ENCODE measurements at regions not wholly inside any gene's neighbourhood (a gene's known extent, or its start where the extent isn't known, plus 50 kb on each side); places are given as distances from the start of the nearest gene placed in this dataset.

DNA sequence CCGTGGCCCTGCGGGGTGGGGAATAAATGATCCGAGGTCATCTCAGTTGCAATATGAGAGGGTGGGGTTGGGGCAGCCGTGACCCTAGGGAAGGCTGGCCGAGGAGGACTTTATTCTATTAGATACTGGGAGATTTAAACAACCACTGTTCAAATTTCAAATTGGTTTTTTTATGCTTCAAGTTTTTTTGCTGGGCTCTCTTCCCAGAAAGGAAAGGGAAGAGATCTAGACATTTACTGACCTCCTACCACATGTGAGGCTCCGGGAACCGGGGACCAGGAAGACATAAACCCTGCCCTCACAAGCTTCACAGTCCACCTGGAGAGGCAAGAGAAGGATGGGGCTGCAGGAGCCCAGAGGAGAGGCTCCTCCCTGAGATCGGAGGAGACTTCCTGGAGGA lies 207.3 kb downstream of the FOXD2 start:
- Histone ChIP-seq H3K4me2 (ENCODE audit: control insufficient read depth, extremely low read depth, insufficient read depth, low read depth, low read length) (no peak overlapping the region), H3K27me3 (ENCODE audit: control insufficient read depth, extremely low read depth, insufficient read depth, low read length) (peaks cover 14% of the 10 kb centered on the region), H3K79me2 (ENCODE audit: control insufficient read depth, insufficient read depth, low read length) (no peaks in the 10 kb centered on the region), H3K9me1 (ENCODE audit: control insufficient read depth, extremely low read depth, insufficient read depth, low read length) (no peaks in the 10 kb centered on the region), H3K9me3 (ENCODE audit: control insufficient read depth, low read depth, low read length) (no peaks in the 10 kb centered on the region), H4K20me1 (ENCODE audit: control insufficient read depth, extremely low read depth, insufficient read depth, low read length) (no peaks in the 10 kb centered on the region), H3K36me3 (ENCODE audit: control insufficient read depth in 2 of 2, extremely low read depth in 1 of 2, insufficient read depth in 2 of 2, low read length in 2 of 2) (no peaks in the 10 kb centered on the region), H3K27ac (ENCODE audit: control insufficient read depth, insufficient read depth, low read length) (no peak overlapping the region), H3K9ac (ENCODE audit: control insufficient read depth, extremely low read depth, insufficient read depth, low read length) (no peak overlapping the region), H3K4me3 (ENCODE audit: control insufficient read depth in 2 of 3, extremely low read depth in 1 of 3, insufficient read depth in 2 of 3, low read depth in 1 of 3, low read length in 3 of 3) (no peak overlapping the region), H2AFZ (ENCODE audit: control insufficient read depth, low read length) (no peak overlapping the region), H3K4me1 (ENCODE audit: control insufficient read depth, extremely low read depth, insufficient read depth, low read length) (peaks cover 21% of the 10 kb centered on the region)
- no peak for DNase-seq (ENCODE audit: low read depth, low spot score)
- TF ChIP-seq EZH2 (IDR thresholded peaks at IDR 0.05; ENCODE audit: low read length): no peak
- TF ChIP-seq, protein P1, sequence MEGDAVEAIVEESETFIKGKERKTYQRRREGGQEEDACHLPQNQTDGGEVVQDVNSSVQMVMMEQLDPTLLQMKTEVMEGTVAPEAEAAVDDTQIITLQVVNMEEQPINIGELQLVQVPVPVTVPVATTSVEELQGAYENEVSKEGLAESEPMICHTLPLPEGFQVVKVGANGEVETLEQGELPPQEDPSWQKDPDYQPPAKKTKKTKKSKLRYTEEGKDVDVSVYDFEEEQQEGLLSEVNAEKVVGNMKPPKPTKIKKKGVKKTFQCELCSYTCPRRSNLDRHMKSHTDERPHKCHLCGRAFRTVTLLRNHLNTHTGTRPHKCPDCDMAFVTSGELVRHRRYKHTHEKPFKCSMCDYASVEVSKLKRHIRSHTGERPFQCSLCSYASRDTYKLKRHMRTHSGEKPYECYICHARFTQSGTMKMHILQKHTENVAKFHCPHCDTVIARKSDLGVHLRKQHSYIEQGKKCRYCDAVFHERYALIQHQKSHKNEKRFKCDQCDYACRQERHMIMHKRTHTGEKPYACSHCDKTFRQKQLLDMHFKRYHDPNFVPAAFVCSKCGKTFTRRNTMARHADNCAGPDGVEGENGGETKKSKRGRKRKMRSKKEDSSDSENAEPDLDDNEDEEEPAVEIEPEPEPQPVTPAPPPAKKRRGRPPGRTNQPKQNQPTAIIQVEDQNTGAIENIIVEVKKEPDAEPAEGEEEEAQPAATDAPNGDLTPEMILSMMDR (optimal IDR thresholded peaks at IDR 0.05 in 1 of 3, IDR thresholded peaks at IDR 0.05 in 1 of 3, conservative IDR thresholded peaks at IDR 0.05 in 1 of 3; ENCODE audit: extremely low read depth in 1 of 3, insufficient read depth in 2 of 3, low read length in 3 of 3): no peak
- dilution Hi-C loops (cut with MboI; ENCODE audit: extremely low pct_ligation_motif_present, low sequenced_read_pairs): no loop called here
- no peak for FAIRE-seq

DNA sequence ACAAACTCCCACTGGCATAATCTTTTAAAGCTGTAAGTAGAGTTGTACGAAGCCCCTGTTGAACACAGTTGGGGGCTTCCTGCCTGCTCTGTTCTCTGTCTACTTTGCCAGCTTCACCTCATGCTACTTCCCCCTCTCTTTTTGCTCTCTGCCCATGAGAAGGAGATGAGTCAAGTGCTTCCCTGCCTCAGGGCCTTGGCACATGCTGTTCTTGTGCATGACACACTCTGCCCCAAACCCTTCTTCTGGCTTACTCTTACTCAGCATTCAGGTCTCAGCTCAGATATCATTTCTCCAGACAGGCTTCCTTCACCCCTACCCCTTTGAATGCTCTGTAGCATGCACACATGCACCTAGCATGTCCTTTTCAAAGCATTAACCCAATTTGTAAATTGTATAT lies 208.8 kb downstream of the FOXD2 start:
- H3K9ac ChIP-seq (ENCODE audit: control insufficient read depth, extremely low read depth, insufficient read depth, low read length): no peak overlapping the region
- no peak for TF ChIP-seq EZH2 (IDR thresholded peaks at IDR 0.05; ENCODE audit: low read length)
- TF ChIP-seq, protein P1 (optimal IDR thresholded peaks at IDR 0.05 in 1 of 3, IDR thresholded peaks at IDR 0.05 in 1 of 3, conservative IDR thresholded peaks at IDR 0.05 in 1 of 3; ENCODE audit: extremely low read depth in 1 of 3, insufficient read depth in 2 of 3, low read length in 3 of 3): no peak
- no peaks in the 10 kb centered on the region for H3K9me3 ChIP-seq (ENCODE audit: control insufficient read depth, low read depth, low read length)
- no peak overlapping the region for H2AFZ ChIP-seq (ENCODE audit: control insufficient read depth, low read length)
- FAIRE-seq (peak; percentile 80), DNase-seq (ENCODE audit: low read depth, low spot score) (peak; percentile 52)
- dilution Hi-C loops (cut with MboI; ENCODE audit: extremely low pct_ligation_motif_present, low sequenced_read_pairs): no loop called here
- H3K27me3 ChIP-seq (ENCODE audit: control insufficient read depth, extremely low read depth, insufficient read depth, low read length): peaks cover 5% of the 10 kb centered on the region
- H4K20me1 ChIP-seq (ENCODE audit: control insufficient read depth, extremely low read depth, insufficient read depth, low read length): no peaks in the 10 kb centered on the region
- H3K4me3 ChIP-seq (ENCODE audit: control insufficient read depth in 2 of 3, extremely low read depth in 1 of 3, insufficient read depth in 2 of 3, low read depth in 1 of 3, low read length in 3 of 3): no peak overlapping the region
- H3K4me2 ChIP-seq (ENCODE audit: control insufficient read depth, extremely low read depth, insufficient read depth, low read depth, low read length): peak overlapping the region; percentile 3
- H3K79me2 ChIP-seq (ENCODE audit: control insufficient read depth, insufficient read depth, low read length): no peaks in the 10 kb centered on the region
- H3K9me1 ChIP-seq (ENCODE audit: control insufficient read depth, extremely low read depth, insufficient read depth, low read length): peaks cover 2% of the 10 kb centered on the region
- H3K4me1 ChIP-seq (ENCODE audit: control insufficient read depth, extremely low read depth, insufficient read depth, low read length): peaks cover 33% of the 10 kb centered on the region
- H3K36me3 ChIP-seq (ENCODE audit: control insufficient read depth in 2 of 2, extremely low read depth in 1 of 2, insufficient read depth in 2 of 2, low read length in 2 of 2): no peaks in the 10 kb centered on the region
- no peak overlapping the region for H3K27ac ChIP-seq (ENCODE audit: control insufficient read depth, insufficient read depth, low read length)
